ENCODE measurements at regions not wholly inside any gene's neighbourhood (a gene's known extent, or its start where the extent isn't known, plus 50 kb on each side); places are given as distances from the start of the nearest gene placed in this dataset.

GRCh38 chr7:144987686-144988085, 151.8 kb upstream of the TPK1 start:
- intact Hi-C loops (cut with DNase I): no loop called here
- 72 to 83% methylated on average over 1 of the region's 1 CpG for WGBS, 2 donors
- ATAC-seq: no peak

GRCh38 chr7:144982133-144982532, 146.3 kb upstream of the TPK1 start:
- no peaks in the 10 kb centered on the region for H3K36me3 ChIP-seq
- no peak overlapping the region for H3K4me3 ChIP-seq
- ATAC-seq: no peak
- H3K27ac ChIP-seq: no peak overlapping the region
- H3K4me1 ChIP-seq: no peaks in the 10 kb centered on the region
- TF ChIP-seq CTCF (IDR thresholded peaks at IDR 0.05): no peak
- DNase-seq: no peak
- H3K27me3 ChIP-seq: no peaks in the 10 kb centered on the region
- intact Hi-C loops (cut with DNase I): no loop called here
- 0 to 45% methylated on average over 1 of the region's 1 CpG for WGBS, 2 donors
- peaks cover 0 to 6% (median 0%) of the 10 kb centered on the region in 11 donors for H3K9me3 ChIP-seq

More at GRCh38 chr7:144987686-144988085, 151.8 kb upstream of the TPK1 start:
- Histone ChIP-seq H3K4me1 (no peaks in the 10 kb centered on the region), H3K36me3 (no peaks in the 10 kb centered on the region), H3K27me3 (no peaks in the 10 kb centered on the region), H3K9me3 (peaks cover 0 to 4% (median 0%) of the 10 kb centered on the region in 11 donors), H3K4me3 (no peak overlapping the region), H3K27ac (no peak overlapping the region)
- no peak for DNase-seq
- TF ChIP-seq CTCF (IDR thresholded peaks at IDR 0.05): no peak

- intact Hi-C loops (cut with DNase I): no loop called here
- ATAC-seq: no peak
- Histone ChIP-seq H3K4me1 (no peaks in the 10 kb centered on the region), H3K27ac (no peak overlapping the region), H3K4me3 (no peak overlapping the region), H3K27me3 (no peaks in the 10 kb centered on the region), H3K36me3 (no peaks in the 10 kb centered on the region), H3K9me3 (peaks cover 0 to 6% (median 0%) of the 10 kb centered on the region in 11 donors)
- 62 to 69% methylated on average over 4 of the region's 4 CpGs for WGBS, 2 donors
- no peak for TF ChIP-seq CTCF (IDR thresholded peaks at IDR 0.05)
- DNase-seq: no peak
Observed at GRCh38 chr7:144975882-144976281, 140.0 kb upstream of the TPK1 start.

GRCh38 chr7:144969787-144970186, 133.9 kb upstream of the TPK1 start:
- ATAC-seq: no peak
- Histone ChIP-seq H3K36me3 (no peaks in the 10 kb centered on the region), H3K9me3 (no peaks in the 10 kb centered on the region), H3K4me3 (no peak overlapping the region), H3K4me1 (no peaks in the 10 kb centered on the region), H3K27me3 (peaks cover 0 to 4% (median 0%) of the 10 kb centered on the region in 7 donors), H3K27ac (no peak overlapping the region)
- 61 to 74% methylated on average over 3 of the region's 3 CpGs for WGBS, 2 donors
- intact Hi-C loops (cut with DNase I): no loop called here
- no peak for DNase-seq
- TF ChIP-seq CTCF (IDR thresholded peaks at IDR 0.05): no peak

Measured in heart right ventricle (tissue), 16 donors.